GM21526 (cell line): ENCODE measurements at regions not wholly inside any gene's neighbourhood (a gene's known extent, or its start where the extent isn't known, plus 50 kb on each side); places are given as distances from the start of the nearest gene placed in this dataset.
"Not testable (repeated sequence)": the region's sequence is repeated elsewhere in the genome, so short reads cannot be mapped to it uniquely, and the experiment has no call there.

Source experiments
- ATAC-seq: cut with Tn5 transposase; IDR thresholded peaks from one replicate; pipeline ENCODE4 v1.9.1; 2021; ENCODE audit warnings: moderate library complexity; ENCODE audit not compliant: unreplicated experiment, low FRiP score

GRCh38 chr21:35314857-35315582 lies 265.9 kb upstream of the RUNX1 start:
- no peak for ATAC-seq

- ATAC-seq, result no peak
Observed at GRCh38 chr21:35311985-35312384, 262.9 kb upstream of the RUNX1 start.

GRCh38 chr21:35309316-35309715 lies 260.2 kb upstream of the RUNX1 start:
- ATAC-seq, result no peak

GRCh38 chr21:35303085-35303484 lies 254.0 kb upstream of the RUNX1 start:
- ATAC-seq, result no peak

GRCh38 chr21:35298757-35299156 lies 249.7 kb upstream of the RUNX1 start:
- ATAC-seq, result no peak

- ATAC-seq, result no peak
Observed at GRCh38 chr21:35297665-35298064, 248.6 kb upstream of the RUNX1 start.

GRCh38 chr21:35294231-35294898 lies 245.3 kb upstream of the RUNX1 start:
- no peak for ATAC-seq

- no peak for ATAC-seq
Observed at GRCh38 chr21:35291973-35292627, 243.0 kb upstream of the RUNX1 start.

- no peak for ATAC-seq
Observed at GRCh38 chr21:35291034-35291433, 241.9 kb upstream of the RUNX1 start.

- no peak for ATAC-seq
Observed at GRCh38 chr21:35288238-35288637, 239.1 kb upstream of the RUNX1 start.

- no peak for ATAC-seq
Observed at GRCh38 chr21:35284199-35284598, 235.1 kb upstream of the RUNX1 start.

- no peak for ATAC-seq
Observed at GRCh38 chr21:35282944-35283343, 233.8 kb upstream of the RUNX1 start.

GRCh38 chr21:35281956-35282355 lies 232.9 kb upstream of the RUNX1 start:
- ATAC-seq, result no peak

GRCh38 chr21:35280231-35280630 lies 231.1 kb upstream of the RUNX1 start:
- no peak for ATAC-seq

- no peak for ATAC-seq
Observed at GRCh38 chr21:35275776-35276175, 226.7 kb upstream of the RUNX1 start.

- ATAC-seq, result no peak
Observed at GRCh38 chr21:35274923-35275322, 225.8 kb upstream of the RUNX1 start.

GRCh38 chr21:35274090-35274489 lies 225.0 kb upstream of the RUNX1 start:
- no peak for ATAC-seq

- no peak for ATAC-seq
Observed at GRCh38 chr21:35273333-35273732, 224.2 kb upstream of the RUNX1 start.

- not testable (repeated sequence) for ATAC-seq
Observed at GRCh38 chr21:35271344-35272118, 222.4 kb upstream of the RUNX1 start.

- no peak for ATAC-seq
Observed at GRCh38 chr21:35268817-35269216, 219.7 kb upstream of the RUNX1 start.

- ATAC-seq, result no peak
Observed at GRCh38 chr21:35268261-35268660, 219.2 kb upstream of the RUNX1 start.
